ENCODE measurements at regions not wholly inside any gene's neighbourhood (a gene's known extent, or its start where the extent isn't known, plus 50 kb on each side); places are given as distances from the start of the nearest gene placed in this dataset.

GRCh38 chr3:16728770-16729745 lies 123.8 kb upstream of the DAZL start:
- TF ChIP-seq CHD1 (IDR thresholded peaks at IDR 0.05; ENCODE audit: low read depth, low read length), result no peak
- TF ChIP-seq RAD21 (IDR thresholded peaks at IDR 0.05; ENCODE audit: low read length), result no peak
- TF ChIP-seq, protein P1, sequence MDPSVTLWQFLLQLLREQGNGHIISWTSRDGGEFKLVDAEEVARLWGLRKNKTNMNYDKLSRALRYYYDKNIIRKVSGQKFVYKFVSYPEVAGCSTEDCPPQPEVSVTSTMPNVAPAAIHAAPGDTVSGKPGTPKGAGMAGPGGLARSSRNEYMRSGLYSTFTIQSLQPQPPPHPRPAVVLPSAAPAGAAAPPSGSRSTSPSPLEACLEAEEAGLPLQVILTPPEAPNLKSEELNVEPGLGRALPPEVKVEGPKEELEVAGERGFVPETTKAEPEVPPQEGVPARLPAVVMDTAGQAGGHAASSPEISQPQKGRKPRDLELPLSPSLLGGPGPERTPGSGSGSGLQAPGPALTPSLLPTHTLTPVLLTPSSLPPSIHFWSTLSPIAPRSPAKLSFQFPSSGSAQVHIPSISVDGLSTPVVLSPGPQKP (IDR thresholded peaks at IDR 0.05; ENCODE audit: borderline replicate concordance, low read depth, low read length), result no peak
- no peak for TF ChIP-seq POLR2A (IDR thresholded peaks at IDR 0.05; ENCODE audit: low read depth, low read length)

Data from IMR-90 (cell line).